GM20431 (cell line): ENCODE measurements at regions not wholly inside any gene's neighbourhood (a gene's known extent, or its start where the extent isn't known, plus 50 kb on each side); places are given as distances from the start of the nearest gene placed in this dataset.

Source experiments
- in situ Hi-C: fragments of 300-500 bp; cut with MseI, MboI; formaldehyde crosslinking; loops from one replicate; pipeline ENCODE4 v1.15.0; 2020; ENCODE audit warnings: low sequenced_read_pairs; ENCODE audit not compliant: unreplicated experiment

DNA sequence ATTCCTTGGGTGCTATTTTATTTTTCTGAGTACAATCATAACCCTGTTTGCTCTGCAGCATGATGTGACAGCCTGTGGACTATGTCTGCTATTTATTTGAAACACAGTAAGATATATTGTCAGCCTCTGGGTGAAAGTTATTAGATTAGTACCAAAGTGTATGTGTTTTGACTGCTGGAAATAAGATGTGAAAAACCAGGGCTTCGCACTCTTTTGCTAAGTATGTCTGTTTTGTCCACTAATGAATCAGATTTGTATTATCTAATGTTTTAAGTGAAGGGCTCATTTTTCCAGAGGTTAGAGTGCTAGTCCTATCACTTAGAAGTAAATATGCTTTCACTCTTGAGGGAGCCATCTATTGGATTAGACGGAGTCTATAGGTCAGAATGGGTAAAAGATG is 569.8 kb upstream of the FZD8 start:
- in situ Hi-C loops, result no loop called here

DNA sequence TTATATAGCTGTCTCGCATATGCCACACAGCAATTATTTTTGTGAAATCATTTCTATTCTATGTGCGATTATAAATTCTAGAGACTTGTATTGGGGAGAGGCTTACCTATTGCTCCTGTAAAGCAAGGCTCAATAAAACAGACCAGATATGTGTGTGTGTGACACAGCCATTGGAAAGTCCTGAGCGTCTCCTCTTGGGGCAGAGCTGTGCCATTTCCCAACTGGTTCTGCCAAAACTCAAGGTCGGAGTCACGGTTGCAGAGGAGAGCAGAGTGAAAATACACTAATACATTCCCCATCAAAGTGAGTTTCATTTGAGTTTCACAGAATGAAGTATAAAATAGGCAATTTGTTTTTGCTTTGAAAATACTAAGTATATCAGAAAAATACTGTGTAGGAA is 567.4 kb upstream of the FZD8 start:
- in situ Hi-C loops, result no loop called here

- in situ Hi-C loops, result no loop called here
Observed at GRCh38 chr10:36202881-36203280, 560.8 kb upstream of the FZD8 start.

DNA sequence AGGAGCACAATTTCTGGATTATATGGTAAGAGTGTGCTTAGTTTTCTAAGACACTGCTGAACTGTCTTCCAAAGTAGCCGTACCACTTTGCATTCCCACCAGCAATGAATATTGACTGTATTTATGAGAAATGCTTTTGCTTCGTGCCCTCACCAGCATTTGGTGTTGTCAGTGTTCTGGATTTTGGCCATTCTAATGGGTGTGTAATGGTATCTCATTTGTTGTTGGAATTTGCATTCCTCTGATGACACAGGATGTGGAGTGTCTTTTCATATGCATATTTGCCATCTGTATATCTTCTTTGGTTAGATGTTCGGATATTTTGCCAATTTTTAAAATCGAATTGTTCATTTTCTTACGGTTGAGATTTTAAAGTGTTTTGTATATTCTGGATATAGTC is 558.5 kb upstream of the FZD8 start:
- in situ Hi-C loops, result no loop called here

DNA sequence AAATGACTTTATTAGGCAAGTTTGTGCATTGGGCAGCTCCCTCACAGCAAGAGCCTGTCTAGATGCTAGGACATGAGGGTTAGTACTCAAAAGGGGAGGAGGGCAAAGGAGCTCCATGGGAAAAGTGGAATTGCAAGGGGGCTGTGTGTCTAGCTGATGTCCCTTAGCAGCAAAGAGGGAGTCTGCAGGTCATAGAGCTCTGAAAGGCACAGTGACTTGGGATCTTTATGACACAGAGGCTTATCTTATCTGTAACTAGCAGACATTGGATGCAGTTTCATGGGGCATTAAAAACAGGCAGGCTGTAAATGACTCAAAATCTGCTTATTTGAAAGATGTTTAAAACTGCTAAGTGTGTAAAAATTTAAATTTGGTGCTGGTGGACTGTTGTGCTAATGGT is 556.2 kb upstream of the FZD8 start:
- in situ Hi-C loops, result no loop called here

DNA sequence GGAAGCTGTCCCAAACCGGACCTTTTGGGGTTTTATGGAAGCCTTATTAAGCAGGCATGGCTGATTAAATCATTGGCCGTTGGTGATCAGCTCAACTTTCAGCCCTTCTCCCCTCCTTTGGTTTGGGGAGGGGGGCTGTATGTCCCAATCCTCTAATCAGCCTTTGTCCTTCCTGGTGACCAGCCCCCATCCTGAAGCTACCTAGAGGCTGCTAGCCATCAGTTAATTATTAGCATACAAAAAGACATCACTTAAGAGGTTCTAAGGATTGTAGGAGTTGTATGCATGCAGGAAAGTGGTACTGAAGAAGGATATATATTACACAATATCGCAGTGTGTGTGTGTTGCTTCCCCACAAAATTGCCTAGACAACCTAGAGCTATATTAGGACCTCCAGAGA is 553.3 kb upstream of the FZD8 start:
- in situ Hi-C loops, result no loop called here

GRCh38 chr10:36194276-36194675 is 552.2 kb upstream of the FZD8 start:
- in situ Hi-C loops, result no loop called here

DNA sequence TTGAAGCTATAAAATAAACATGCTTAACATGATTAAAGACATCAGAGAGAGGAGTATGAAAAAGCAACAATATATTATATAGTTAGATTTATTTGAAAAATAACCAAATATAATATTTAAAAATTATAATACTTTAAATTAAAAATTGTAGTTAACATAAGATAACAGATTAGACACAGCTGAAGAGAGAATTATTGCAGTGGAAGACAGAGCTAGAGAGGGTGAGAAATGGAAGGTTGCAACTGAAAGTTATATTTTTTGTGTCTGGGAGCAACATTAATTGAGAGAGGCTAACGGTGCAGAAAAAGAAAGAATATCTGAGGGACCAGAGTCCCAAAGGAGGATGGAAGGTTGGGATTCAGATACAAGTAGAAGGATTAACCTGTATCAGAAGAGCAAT is 548.9 kb upstream of the FZD8 start:
- in situ Hi-C loops, result no loop called here

DNA sequence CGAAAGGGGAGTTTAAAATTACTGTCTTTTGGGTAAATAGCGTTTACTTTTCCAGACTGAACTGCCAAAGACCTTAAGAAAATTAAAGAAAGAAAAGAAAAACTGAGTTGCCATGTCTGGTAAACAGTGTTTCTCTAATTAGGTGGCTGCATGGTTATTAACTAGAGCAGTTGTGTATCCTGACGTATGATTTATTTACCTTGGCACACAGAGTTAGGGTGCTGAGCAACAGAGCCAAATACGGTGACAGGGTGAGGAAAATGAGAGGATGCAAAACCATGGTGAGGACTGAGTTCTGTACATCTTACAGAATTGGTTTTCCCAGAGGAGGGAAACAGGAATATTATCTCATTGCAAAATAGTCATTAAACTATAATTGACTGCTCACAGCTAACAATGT is 546.4 kb upstream of the FZD8 start:
- in situ Hi-C loops, result no loop called here

GRCh38 chr10:36188080-36188453 is 546.0 kb upstream of the FZD8 start:
- in situ Hi-C loops, result no loop called here

- in situ Hi-C loops, result no loop called here
Observed at GRCh38 chr10:36187380-36188079, 545.4 kb upstream of the FZD8 start.

DNA sequence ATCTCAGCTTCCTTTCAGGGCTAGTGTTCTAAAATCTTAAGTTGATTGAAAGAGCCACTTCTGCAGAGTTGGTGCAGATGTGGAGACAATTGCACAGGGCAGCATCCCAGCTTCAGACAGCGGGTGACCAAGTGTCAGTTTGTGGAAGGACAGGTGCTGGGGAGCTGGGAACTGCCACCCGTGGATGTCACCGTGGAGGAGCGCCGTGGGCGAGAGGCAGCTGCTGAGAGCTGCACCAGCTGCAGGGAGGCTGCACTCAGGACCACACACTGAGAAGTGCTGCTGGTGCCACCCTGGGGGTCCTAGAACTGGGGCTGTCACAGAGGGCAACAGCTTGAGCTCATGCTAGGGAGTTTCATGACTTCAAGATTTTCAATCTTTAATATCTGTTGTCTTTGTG is 543.0 kb upstream of the FZD8 start:
- in situ Hi-C loops, result no loop called here

- in situ Hi-C loops, result no loop called here
Observed at GRCh38 chr10:36183726-36184125, 541.6 kb upstream of the FZD8 start.

- in situ Hi-C loops, result no loop called here
Observed at GRCh38 chr10:36183056-36183455, 541.0 kb upstream of the FZD8 start.

DNA sequence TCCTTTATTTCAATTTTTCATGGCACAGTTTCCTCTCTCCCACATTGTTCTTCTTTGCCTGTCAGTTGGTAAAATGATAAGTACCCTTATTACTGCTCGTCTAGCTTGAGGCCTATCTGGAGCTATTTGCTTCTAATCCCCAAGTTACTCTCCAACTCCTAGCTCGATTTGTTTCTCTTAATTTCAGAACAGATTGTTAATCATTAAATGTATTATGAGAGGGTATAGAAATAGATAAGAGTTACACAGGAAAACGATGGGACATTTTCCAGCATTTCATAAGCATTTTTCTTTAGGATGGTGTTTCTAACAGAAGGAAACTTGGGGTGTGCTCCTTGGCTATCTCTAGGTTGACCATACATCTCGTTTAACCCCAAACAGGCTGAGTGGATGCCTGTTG is 540.5 kb upstream of the FZD8 start:
- in situ Hi-C loops, result no loop called here

DNA sequence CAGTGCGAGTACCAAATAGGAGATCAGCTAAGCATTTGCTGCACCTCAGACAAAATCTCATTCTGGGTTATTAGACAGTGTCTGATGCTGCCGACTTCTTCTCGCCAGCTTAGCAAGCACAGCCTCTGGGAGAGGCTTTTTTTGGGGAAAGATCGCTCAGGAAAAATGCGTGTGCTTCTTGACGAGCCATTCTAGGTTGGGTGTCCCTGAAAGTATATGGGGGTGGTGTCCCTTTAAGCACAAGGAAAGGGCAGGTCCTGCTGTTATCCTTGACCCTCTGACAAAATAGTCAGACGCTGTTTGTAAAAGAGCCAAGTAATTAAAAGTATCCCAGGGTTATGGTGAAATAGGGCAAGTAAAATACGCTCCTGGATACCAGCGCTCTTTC is 540.1 kb upstream of the FZD8 start:
- in situ Hi-C loops, result no loop called here

DNA sequence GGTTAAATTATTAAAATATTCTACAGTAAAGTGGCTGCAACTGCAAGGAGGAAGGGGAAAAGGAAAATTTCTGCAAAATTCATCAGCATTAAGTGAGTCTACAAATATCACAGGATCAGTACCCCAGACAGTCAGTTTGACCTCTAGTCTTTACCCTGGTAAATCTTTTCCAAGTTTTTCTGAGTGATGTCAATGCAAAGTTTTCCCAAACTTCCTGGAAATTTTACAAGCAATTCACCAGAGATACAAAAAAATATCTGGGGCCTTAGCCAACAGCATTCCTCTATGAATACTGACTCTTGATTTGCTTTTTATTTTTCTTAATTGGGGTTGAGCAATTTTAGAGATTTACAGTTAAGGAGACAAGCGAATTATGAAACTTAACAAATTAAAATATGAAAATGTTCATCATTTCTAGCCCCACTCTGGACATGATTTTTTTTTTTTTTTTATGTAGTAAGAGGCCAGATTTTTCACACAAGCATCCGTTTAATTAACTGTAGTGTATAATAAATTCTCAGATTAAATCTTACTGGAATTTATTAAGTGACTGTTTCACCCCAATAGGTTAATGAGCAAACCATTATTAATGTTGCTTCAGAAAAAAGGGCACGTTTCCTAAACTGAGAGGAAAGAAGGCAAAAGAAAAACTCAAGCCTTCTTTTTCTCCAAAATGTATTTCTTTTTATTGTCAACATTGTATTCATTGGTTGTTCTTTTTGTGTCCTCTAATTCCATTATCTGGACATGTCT is 539.5 kb upstream of the FZD8 start:
- in situ Hi-C loops, result no loop called here

- in situ Hi-C loops, result no loop called here
Observed at GRCh38 chr10:36178616-36179015, 536.5 kb upstream of the FZD8 start.

DNA sequence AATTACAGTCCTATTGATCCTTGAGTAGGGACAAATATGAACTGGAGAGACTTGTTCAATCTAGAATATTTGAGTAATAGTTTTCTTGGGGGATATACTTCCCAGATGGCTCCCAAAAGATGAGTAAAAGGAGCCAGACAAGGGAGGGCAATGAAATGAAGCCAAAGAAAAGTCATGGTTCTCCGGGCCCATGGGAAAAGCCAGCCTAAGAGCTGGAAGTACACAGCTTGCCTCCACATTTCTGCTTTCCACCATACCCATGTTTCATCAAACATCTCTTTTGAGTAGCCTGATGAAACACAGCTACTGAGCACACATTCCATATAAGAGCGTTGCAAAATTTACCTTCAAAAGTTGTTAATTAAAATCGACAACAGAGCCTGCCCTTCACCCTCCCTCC is 535.0 kb upstream of the FZD8 start:
- in situ Hi-C loops, result no loop called here

- in situ Hi-C loops, result no loop called here
Observed at GRCh38 chr10:36175954-36176353, 533.9 kb upstream of the FZD8 start.

- in situ Hi-C loops, result no loop called here
Observed at GRCh38 chr10:36173364-36173763, 531.3 kb upstream of the FZD8 start.
